Prostate gland (tissue), 2 donors: ENCODE measurements at regions not wholly inside any gene's neighbourhood (a gene's known extent, or its start where the extent isn't known, plus 50 kb on each side); places are given as distances from the start of the nearest gene placed in this dataset.

Experiments used
- POLR2A ChIP-seq: fragments of 450-650 bp; IDR thresholded peaks from one replicate; pipeline ENCODE4 v1.6.1; 2016; ENCODE audit warnings: antibody characterized with exemption, mild to moderate bottlenecking
- POLR2AphosphoS5 ChIP-seq: sonication (generic); formaldehyde crosslinking; IDR thresholded peaks from one replicate; pipeline ENCODE4 v1.6.1; 2017; ENCODE audit warnings: antibody characterized with exemption
- TF ChIP-seq, protein P1 (sequence below), 4 experiments: fragments of 200-600 bp in 2 of 4; fragments of 450-650 bp in 2 of 4; sonication (generic) in 2 of 4; IDR thresholded peaks; 1 replicate in 3 of 4; 2 replicates in 1 of 4; pipeline ENCODE4 v1.5.1; 2016 to 2019; ENCODE audit warnings: antibody characterized with exemption in 4 of 4, mild to moderate bottlenecking in 2 of 4, moderate library complexity in 2 of 4

DNA sequence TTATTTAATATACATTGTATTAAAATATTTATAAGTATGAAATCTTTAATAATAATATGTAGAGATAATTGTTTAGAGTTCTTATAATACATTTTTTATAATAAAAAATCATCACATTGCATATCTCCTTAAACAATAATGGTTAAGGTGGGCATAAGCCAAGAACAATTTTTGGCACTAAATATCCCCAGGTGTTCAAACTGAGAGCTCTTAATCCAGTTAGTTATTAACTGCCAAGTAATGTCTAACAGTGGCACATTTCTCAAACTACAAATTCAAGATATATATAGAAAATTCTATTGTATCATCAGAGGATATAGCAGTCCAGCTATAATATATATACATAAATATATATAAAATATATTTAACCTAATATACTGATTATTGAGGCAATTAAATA is 680.8 kb downstream of the SI start:
- TF ChIP-seq, protein P1, sequence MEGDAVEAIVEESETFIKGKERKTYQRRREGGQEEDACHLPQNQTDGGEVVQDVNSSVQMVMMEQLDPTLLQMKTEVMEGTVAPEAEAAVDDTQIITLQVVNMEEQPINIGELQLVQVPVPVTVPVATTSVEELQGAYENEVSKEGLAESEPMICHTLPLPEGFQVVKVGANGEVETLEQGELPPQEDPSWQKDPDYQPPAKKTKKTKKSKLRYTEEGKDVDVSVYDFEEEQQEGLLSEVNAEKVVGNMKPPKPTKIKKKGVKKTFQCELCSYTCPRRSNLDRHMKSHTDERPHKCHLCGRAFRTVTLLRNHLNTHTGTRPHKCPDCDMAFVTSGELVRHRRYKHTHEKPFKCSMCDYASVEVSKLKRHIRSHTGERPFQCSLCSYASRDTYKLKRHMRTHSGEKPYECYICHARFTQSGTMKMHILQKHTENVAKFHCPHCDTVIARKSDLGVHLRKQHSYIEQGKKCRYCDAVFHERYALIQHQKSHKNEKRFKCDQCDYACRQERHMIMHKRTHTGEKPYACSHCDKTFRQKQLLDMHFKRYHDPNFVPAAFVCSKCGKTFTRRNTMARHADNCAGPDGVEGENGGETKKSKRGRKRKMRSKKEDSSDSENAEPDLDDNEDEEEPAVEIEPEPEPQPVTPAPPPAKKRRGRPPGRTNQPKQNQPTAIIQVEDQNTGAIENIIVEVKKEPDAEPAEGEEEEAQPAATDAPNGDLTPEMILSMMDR (IDR thresholded peaks at IDR 0.05): no peak
- TF ChIP-seq POLR2A: no peak
- no peak for TF ChIP-seq POLR2AphosphoS5
